Astrocyte of the spinal cord (primary cell): ENCODE measurements at regions not wholly inside any gene's neighbourhood (a gene's known extent, or its start where the extent isn't known, plus 50 kb on each side); places are given as distances from the start of the nearest gene placed in this dataset.

Experiments
- DNase-seq: peaks from one replicate; pipeline ENCODE4 v3.0.0; 2011; ENCODE audit warnings: low read depth, low spot score
- H3K4me3 ChIP-seq: 2 replicates; pipeline ENCODE4 v1.5.1; 2011; ENCODE audit warnings: low read depth, mild to moderate bottlenecking, low read length, moderate library complexity
- in situ Hi-C: cut with HindIII; loops from 2 replicates; pipeline ENCODE4 v1.10.0; 2017; ENCODE audit warnings: low sequenced_read_pairs
- TF ChIP-seq, protein P1 (sequence below): IDR thresholded peaks from 2 replicates; pipeline ENCODE4 v1.5.1; 2012; ENCODE audit warnings: low read depth, mild to moderate bottlenecking, low read length, inconsistent platforms

GRCh38 chr4:149173241-149174013 lies 642.2 kb downstream of the IQCM start:
- in situ Hi-C loops: no loop called here
- DNase-seq: no peak
- TF ChIP-seq, protein P1, sequence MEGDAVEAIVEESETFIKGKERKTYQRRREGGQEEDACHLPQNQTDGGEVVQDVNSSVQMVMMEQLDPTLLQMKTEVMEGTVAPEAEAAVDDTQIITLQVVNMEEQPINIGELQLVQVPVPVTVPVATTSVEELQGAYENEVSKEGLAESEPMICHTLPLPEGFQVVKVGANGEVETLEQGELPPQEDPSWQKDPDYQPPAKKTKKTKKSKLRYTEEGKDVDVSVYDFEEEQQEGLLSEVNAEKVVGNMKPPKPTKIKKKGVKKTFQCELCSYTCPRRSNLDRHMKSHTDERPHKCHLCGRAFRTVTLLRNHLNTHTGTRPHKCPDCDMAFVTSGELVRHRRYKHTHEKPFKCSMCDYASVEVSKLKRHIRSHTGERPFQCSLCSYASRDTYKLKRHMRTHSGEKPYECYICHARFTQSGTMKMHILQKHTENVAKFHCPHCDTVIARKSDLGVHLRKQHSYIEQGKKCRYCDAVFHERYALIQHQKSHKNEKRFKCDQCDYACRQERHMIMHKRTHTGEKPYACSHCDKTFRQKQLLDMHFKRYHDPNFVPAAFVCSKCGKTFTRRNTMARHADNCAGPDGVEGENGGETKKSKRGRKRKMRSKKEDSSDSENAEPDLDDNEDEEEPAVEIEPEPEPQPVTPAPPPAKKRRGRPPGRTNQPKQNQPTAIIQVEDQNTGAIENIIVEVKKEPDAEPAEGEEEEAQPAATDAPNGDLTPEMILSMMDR: no peak
- no peak overlapping the region for H3K4me3 ChIP-seq

GRCh38 chr4:149168645-149169044 lies 647.0 kb downstream of the IQCM start:
- no peak overlapping the region for H3K4me3 ChIP-seq
- in situ Hi-C loops: no loop called here
- TF ChIP-seq, protein P1: no peak
- DNase-seq: no peak

- DNase-seq: no peak
- TF ChIP-seq, protein P1: no peak
- H3K4me3 ChIP-seq: no peak overlapping the region
- in situ Hi-C loops: no loop called here
Measured at GRCh38 chr4:149166876-149167275, 648.8 kb downstream of the IQCM start.

DNA sequence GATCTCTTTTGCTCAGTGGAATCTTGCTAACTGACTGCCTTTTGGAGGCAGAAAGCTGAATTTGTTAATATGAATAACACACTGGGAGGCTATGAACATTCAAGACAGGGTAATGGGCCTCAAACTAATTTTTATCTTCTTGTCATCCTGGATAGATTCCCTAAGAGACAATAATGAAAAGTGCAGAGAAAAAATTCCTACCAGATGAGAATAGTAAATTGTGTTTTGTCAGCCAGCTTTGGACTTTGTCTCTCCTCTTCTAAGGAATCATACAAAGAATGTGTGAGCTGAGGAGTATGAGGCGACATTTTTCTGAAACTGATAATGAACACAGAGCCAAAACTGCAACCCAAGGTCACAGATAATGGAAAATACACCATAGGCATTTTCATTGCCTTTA lies 649.3 kb downstream of the IQCM start:
- TF ChIP-seq, protein P1: no peak
- in situ Hi-C loops: no loop called here
- H3K4me3 ChIP-seq: no peak overlapping the region
- no peak for DNase-seq

- TF ChIP-seq, protein P1: no peak
- H3K4me3 ChIP-seq: no peak overlapping the region
- peak; percentile 64 for DNase-seq
- in situ Hi-C loops: no loop called here
Measured at GRCh38 chr4:149164282-149164681, 651.4 kb downstream of the IQCM start.

GRCh38 chr4:149161247-149161646 lies 654.4 kb downstream of the IQCM start:
- DNase-seq: peak; percentile 56
- TF ChIP-seq, protein P1: no peak
- no peak overlapping the region for H3K4me3 ChIP-seq
- in situ Hi-C loops: no loop called here

- TF ChIP-seq, protein P1: no peak
- in situ Hi-C loops: no loop called here
- DNase-seq: no peak
- no peak overlapping the region for H3K4me3 ChIP-seq
Measured at GRCh38 chr4:149160370-149160769, 655.3 kb downstream of the IQCM start.
